Uterus (tissue), 3 donors: ENCODE measurements at regions not wholly inside any gene's neighbourhood (a gene's known extent, or its start where the extent isn't known, plus 50 kb on each side); places are given as distances from the start of the nearest gene placed in this dataset.

ENCODE experiments used
- DNase-seq, 2 donors: peaks; one replicate each; pipeline ENCODE4 v3.0.0-alpha.2; 2019 to 2020
- H3K27ac ChIP-seq, 2 donors: fragments of 200-600 bp; sonication (generic); 1 replicate in 1 of 2; 2 replicates in 1 of 2; pipeline ENCODE4 v1.5.1; 2016 to 2018
- H3K27me3 ChIP-seq, 2 donors: fragments of 200-600 bp; sonication (generic); one replicate each; pipeline ENCODE4 v1.5.1; 2018 to 2019; ENCODE audit warnings: control low read depth in 1 of 2
- H3K36me3 ChIP-seq, 2 donors: fragments of 200-600 bp; sonication (generic); one replicate each; pipeline ENCODE4 v1.5.1; 2019; ENCODE audit warnings: control low read depth in 1 of 2
- H3K4me1 ChIP-seq, 2 donors: fragments of 200-600 bp; sonication (generic); one replicate each; pipeline ENCODE4 v1.5.1; 2018 to 2019; ENCODE audit warnings: control low read depth in 1 of 2
- H3K4me3 ChIP-seq, 2 donors: fragments of 200-600 bp; sonication (generic); 1 replicate in 1 of 2; 2 replicates in 1 of 2; pipeline ENCODE4 v1.5.1; 2018 to 2019; ENCODE audit warnings: mild to moderate bottlenecking in 1 of 2
- H3K9me3 ChIP-seq, 2 donors: fragments of 200-600 bp; sonication (generic); one replicate each; pipeline ENCODE4 v1.5.1; 2019; ENCODE audit warnings: control low read depth in 1 of 2
- POLR2A ChIP-seq, 2 donors: fragments of 450-650 bp; IDR thresholded peaks; one replicate each; pipeline ENCODE4 v1.6.1; 2016; ENCODE audit warnings: antibody characterized with exemption in 2 of 2, mild to moderate bottlenecking in 1 of 2, moderate library complexity in 1 of 2
- intact Hi-C: fragments of 100-400 bp; cut with DNase I; formaldehyde crosslinking; loops from one replicate; pipeline ENCODE4 v1.15.1; 2023; ENCODE audit warnings: low total_unique reads
- TF ChIP-seq, protein P1 (sequence below), 4 experiments: fragments of 200-600 bp in 2 of 4; fragments of 450-650 bp in 2 of 4; sonication (generic) in 2 of 4; IDR thresholded peaks; one replicate each; pipeline ENCODE4 v1.5.1; 2016 to 2019; ENCODE audit warnings: antibody characterized with exemption in 4 of 4, mild to moderate bottlenecking in 2 of 4, moderate library complexity in 1 of 4
- donor health status: DM: yes; HTN: yes; CAD: no.

DNA sequence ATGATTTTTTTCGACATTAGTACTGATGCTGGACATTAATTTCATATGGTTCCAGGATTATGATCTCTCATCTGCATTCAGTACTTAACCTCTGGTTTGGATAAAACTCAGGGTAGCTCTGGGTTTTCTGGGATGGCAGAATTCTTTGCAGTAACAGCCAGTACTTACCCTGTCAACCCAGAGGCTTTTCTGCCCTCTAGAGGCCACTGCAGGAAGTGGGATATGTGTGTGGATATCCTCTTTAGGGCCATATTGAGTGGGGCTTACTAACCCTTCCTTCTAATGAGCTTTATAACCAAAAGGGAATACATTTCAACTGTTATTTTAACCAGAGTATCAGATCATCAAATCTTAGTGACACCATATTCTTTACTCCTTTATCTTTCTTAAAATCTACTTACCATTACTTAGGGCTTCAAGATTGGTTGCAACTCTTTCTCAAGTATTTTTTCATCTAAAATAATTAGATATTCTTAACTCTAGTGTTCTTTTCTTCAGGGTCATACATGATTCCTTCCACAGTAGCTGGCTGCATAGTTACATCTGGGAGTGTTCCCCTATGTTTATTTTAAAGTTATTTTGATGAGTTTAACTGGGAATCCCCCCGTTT lies 488.0 kb upstream of the STXBP6 start:
- no peak overlapping the region for H3K4me3 ChIP-seq
- TF ChIP-seq, protein P1, sequence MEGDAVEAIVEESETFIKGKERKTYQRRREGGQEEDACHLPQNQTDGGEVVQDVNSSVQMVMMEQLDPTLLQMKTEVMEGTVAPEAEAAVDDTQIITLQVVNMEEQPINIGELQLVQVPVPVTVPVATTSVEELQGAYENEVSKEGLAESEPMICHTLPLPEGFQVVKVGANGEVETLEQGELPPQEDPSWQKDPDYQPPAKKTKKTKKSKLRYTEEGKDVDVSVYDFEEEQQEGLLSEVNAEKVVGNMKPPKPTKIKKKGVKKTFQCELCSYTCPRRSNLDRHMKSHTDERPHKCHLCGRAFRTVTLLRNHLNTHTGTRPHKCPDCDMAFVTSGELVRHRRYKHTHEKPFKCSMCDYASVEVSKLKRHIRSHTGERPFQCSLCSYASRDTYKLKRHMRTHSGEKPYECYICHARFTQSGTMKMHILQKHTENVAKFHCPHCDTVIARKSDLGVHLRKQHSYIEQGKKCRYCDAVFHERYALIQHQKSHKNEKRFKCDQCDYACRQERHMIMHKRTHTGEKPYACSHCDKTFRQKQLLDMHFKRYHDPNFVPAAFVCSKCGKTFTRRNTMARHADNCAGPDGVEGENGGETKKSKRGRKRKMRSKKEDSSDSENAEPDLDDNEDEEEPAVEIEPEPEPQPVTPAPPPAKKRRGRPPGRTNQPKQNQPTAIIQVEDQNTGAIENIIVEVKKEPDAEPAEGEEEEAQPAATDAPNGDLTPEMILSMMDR (IDR thresholded peaks at IDR 0.05): no peak
- TF ChIP-seq POLR2A (IDR thresholded peaks at IDR 0.05): no peak

GRCh38 chr14:25526290-25526689 lies 476.3 kb upstream of the STXBP6 start:
- intact Hi-C loops: no loop called here
- TF ChIP-seq, protein P1 (IDR thresholded peaks at IDR 0.05): no peak
- TF ChIP-seq POLR2A (IDR thresholded peaks at IDR 0.05): no peak

More for the DNA sequence above, 488.0 kb upstream of the STXBP6 start:
- Histone ChIP-seq H3K27ac (no peak overlapping the region), H3K4me1 (no peaks in the 10 kb centered on the region), H3K36me3 (no peaks in the 10 kb centered on the region), H3K9me3 (no peaks in the 10 kb centered on the region), H3K27me3 (no peaks in the 10 kb centered on the region)
- no peak for DNase-seq
- intact Hi-C loops: no loop called here

DNA sequence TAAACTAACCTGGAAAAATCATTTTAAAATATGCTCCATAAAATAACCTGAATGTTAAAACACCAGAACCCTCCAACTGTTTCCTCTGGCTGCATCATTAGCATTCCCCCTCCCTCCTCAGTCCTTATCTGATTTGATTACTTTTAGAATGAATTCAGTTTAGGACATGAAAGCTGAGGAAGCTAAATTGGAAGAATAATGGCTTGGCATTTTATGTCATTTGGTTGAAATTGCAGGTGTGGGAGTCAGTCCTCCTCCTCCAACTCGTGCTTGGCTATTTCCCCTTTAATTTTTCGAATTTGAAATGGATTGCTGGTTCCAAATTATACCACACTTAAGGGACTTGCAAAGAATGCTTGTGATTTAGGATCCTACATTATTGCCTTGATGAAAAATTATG lies 473.0 kb upstream of the STXBP6 start:
- TF ChIP-seq, protein P1 (IDR thresholded peaks at IDR 0.05): no peak
- TF ChIP-seq POLR2A (IDR thresholded peaks at IDR 0.05): no peak
- H3K27me3 ChIP-seq: no peaks in the 10 kb centered on the region
- H3K9me3 ChIP-seq: no peaks in the 10 kb centered on the region
- H3K36me3 ChIP-seq: no peaks in the 10 kb centered on the region
- intact Hi-C loops: no loop called here
- DNase-seq: no peak
- no peaks in the 10 kb centered on the region for H3K4me1 ChIP-seq
- no peak overlapping the region for H3K4me3 ChIP-seq
- no peak overlapping the region for H3K27ac ChIP-seq

More at GRCh38 chr14:25526290-25526689, 476.3 kb upstream of the STXBP6 start:
- Histone ChIP-seq H3K4me3 (no peak overlapping the region), H3K27ac (no peak overlapping the region), H3K9me3 (no peaks in the 10 kb centered on the region), H3K27me3 (no peaks in the 10 kb centered on the region), H3K36me3 (no peaks in the 10 kb centered on the region), H3K4me1 (no peaks in the 10 kb centered on the region)
- no peak for DNase-seq

- TF ChIP-seq, protein P1 (IDR thresholded peaks at IDR 0.05): no peak
- no peak for TF ChIP-seq POLR2A (IDR thresholded peaks at IDR 0.05)
- H3K27ac ChIP-seq: no peak overlapping the region
- no peak overlapping the region for H3K4me3 ChIP-seq
- no peaks in the 10 kb centered on the region for H3K9me3 ChIP-seq
- H3K4me1 ChIP-seq: no peaks in the 10 kb centered on the region
- no peaks in the 10 kb centered on the region for H3K36me3 ChIP-seq
- no peaks in the 10 kb centered on the region for H3K27me3 ChIP-seq
- intact Hi-C loops: no loop called here
- DNase-seq: no peak
Measured at GRCh38 chr14:25522116-25522515, 472.2 kb upstream of the STXBP6 start.

GRCh38 chr14:25521616-25522015 lies 471.7 kb upstream of the STXBP6 start:
- no peak overlapping the region for H3K4me3 ChIP-seq
- no peaks in the 10 kb centered on the region for H3K27me3 ChIP-seq
- H3K4me1 ChIP-seq: no peaks in the 10 kb centered on the region
- H3K36me3 ChIP-seq: no peaks in the 10 kb centered on the region
- no peak overlapping the region for H3K27ac ChIP-seq
- DNase-seq: no peak
- H3K9me3 ChIP-seq: no peaks in the 10 kb centered on the region
- TF ChIP-seq, protein P1 (IDR thresholded peaks at IDR 0.05): no peak
- TF ChIP-seq POLR2A (IDR thresholded peaks at IDR 0.05): no peak
- intact Hi-C loops: no loop called here
